Loucy (cell line): ENCODE measurements at regions not wholly inside any gene's neighbourhood (a gene's known extent, or its start where the extent isn't known, plus 50 kb on each side); places are given as distances from the start of the nearest gene placed in this dataset.

Experiments used
- H2AFZ ChIP-seq: fragments of 200-600 bp; sonication (generic); 2 replicates; pipeline ENCODE4 v1.6.0; 2016; ENCODE audit warnings: antibody characterized with exemption, mild to moderate bottlenecking, low read length, moderate library complexity
- H3F3A ChIP-seq: fragments of 200-600 bp; 2 replicates; pipeline ENCODE4 v1.6.0; 2016; ENCODE audit warnings: antibody characterized with exemption, low read depth, mild to moderate bottlenecking
- H3K27me3 ChIP-seq: fragments of 200-600 bp; sonication (generic); 2 replicates; pipeline ENCODE4 v1.6.1; 2014; ENCODE audit warnings: low read length, mild to moderate bottlenecking; ENCODE audit not compliant: insufficient read depth, poor library complexity, severe bottlenecking
- H3K36me3 ChIP-seq: fragments of 200-600 bp; sonication (generic); 2 replicates; pipeline ENCODE4 v1.6.1; 2016; ENCODE audit warnings: low read length; ENCODE audit not compliant: insufficient read depth
- H3K4me1 ChIP-seq: fragments of 200-600 bp; sonication (generic); 2 replicates; pipeline ENCODE4 v1.5.1; 2014; ENCODE audit warnings: low read length, mild to moderate bottlenecking; ENCODE audit not compliant: insufficient read depth, poor library complexity, severe bottlenecking
- H3K4me2 ChIP-seq: fragments of 200-600 bp; sonication (generic); 2 replicates; pipeline ENCODE4 v1.6.0; 2014; ENCODE audit warnings: antibody characterized with exemption, low read length, low read depth, mild to moderate bottlenecking; ENCODE audit not compliant: poor library complexity, severe bottlenecking
- H3K4me3 ChIP-seq: fragments of 200-600 bp; sonication (generic); 2 replicates; pipeline ENCODE4 v1.5.1; 2014; ENCODE audit warnings: low read length, mild to moderate bottlenecking, mixed read lengths; ENCODE audit not compliant: poor library complexity, severe bottlenecking
- H3K79me2 ChIP-seq: fragments of 200-600 bp; sonication (generic); 2 replicates; pipeline ENCODE4 v1.6.1; 2014; ENCODE audit warnings: low read length; ENCODE audit not compliant: insufficient read depth
- H3K9ac ChIP-seq: fragments of 200-600 bp; sonication (generic); 2 replicates; pipeline ENCODE4 v1.6.0; 2014; ENCODE audit warnings: mild to moderate bottlenecking, low read depth, low read length, moderate library complexity; ENCODE audit not compliant: poor library complexity, severe bottlenecking
- H3K9me2 ChIP-seq: fragments of 200-600 bp; sonication (generic); replicated peaks from 2 replicates; pipeline ENCODE4 v1.6.1; 2016; ENCODE audit warnings: low read depth, low read length, mixed read lengths
- H3K9me3 ChIP-seq: fragments of 200-600 bp; sonication (generic); 2 replicates; pipeline ENCODE4 v1.6.1; 2014; ENCODE audit warnings: mild to moderate bottlenecking, antibody characterized with exemption, low read length, low read depth; ENCODE audit not compliant: insufficient read depth
- H4K20me1 ChIP-seq: fragments of 200-600 bp; sonication (generic); 2 replicates; pipeline ENCODE4 v1.6.0; 2014; ENCODE audit warnings: antibody characterized with exemption, low read length, mild to moderate bottlenecking; ENCODE audit not compliant: insufficient read depth, poor library complexity, severe bottlenecking
- CTCF ChIP-seq: fragments of 200-600 bp; sonication (generic); conservative IDR thresholded peaks from 2 replicates; pipeline ENCODE4 v1.5.1; 2014; ENCODE audit warnings: mild to moderate bottlenecking, antibody characterized with exemption, low read length
- EZH2phosphoT487 ChIP-seq: fragments of 200-600 bp; IDR thresholded peaks from 2 replicates; pipeline ENCODE4 v1.6.1; 2018; ENCODE audit warnings: antibody characterized with exemption, mild to moderate bottlenecking, moderate library complexity, borderline replicate concordance

GRCh38 chr1:184287001-184287400 lies 99.8 kb upstream of the C1orf21 start:
- Histone ChIP-seq H3F3A (no peaks in the 10 kb centered on the region), H3K9me3 (peaks cover 16% of the 10 kb centered on the region; the same call in 1 of the 2 replicates)

GRCh38 chr1:184289825-184290550 lies 96.8 kb upstream of the C1orf21 start:
- no peak overlapping the region for H3K4me2 ChIP-seq
- H3K79me2 ChIP-seq: no peaks in the 10 kb centered on the region
- no peaks in the 10 kb centered on the region for H3K27me3 ChIP-seq
- H3K4me1 ChIP-seq: no peaks in the 10 kb centered on the region
- TF ChIP-seq CTCF: no peak
- TF ChIP-seq EZH2phosphoT487: no peak
- no peaks in the 10 kb centered on the region for H3K9me2 ChIP-seq
- no peaks in the 10 kb centered on the region for H4K20me1 ChIP-seq
- H3K9ac ChIP-seq: no peak overlapping the region
- H3K36me3 ChIP-seq: no peaks in the 10 kb centered on the region
- no peak overlapping the region for H2AFZ ChIP-seq
- peaks cover 16% of the 10 kb centered on the region; the same call in 1 of the 2 replicates for H3K9me3 ChIP-seq
- H3K4me3 ChIP-seq: no peak overlapping the region
- H3F3A ChIP-seq: no peaks in the 10 kb centered on the region

More at GRCh38 chr1:184287001-184287400, 99.8 kb upstream of the C1orf21 start:
- H3K36me3 ChIP-seq: no peaks in the 10 kb centered on the region
- no peak overlapping the region for H2AFZ ChIP-seq
- no peaks in the 10 kb centered on the region for H3K27me3 ChIP-seq
- H3K4me2 ChIP-seq: no peak overlapping the region
- no peak overlapping the region for H3K4me3 ChIP-seq
- TF ChIP-seq CTCF (no peak), EZH2phosphoT487 (no peak)
- no peak overlapping the region for H3K9ac ChIP-seq
- H3K79me2 ChIP-seq: no peaks in the 10 kb centered on the region
- H3K9me2 ChIP-seq: no peaks in the 10 kb centered on the region
- no peaks in the 10 kb centered on the region for H3K4me1 ChIP-seq
- H4K20me1 ChIP-seq: no peaks in the 10 kb centered on the region

- H3K9ac ChIP-seq: no peak overlapping the region
- H3K4me3 ChIP-seq: no peak overlapping the region
- H3K4me1 ChIP-seq: peaks cover 4% of the 10 kb centered on the region
- H3K79me2 ChIP-seq: no peaks in the 10 kb centered on the region
- H4K20me1 ChIP-seq: no peaks in the 10 kb centered on the region
- H3K4me2 ChIP-seq: no peak overlapping the region
- TF ChIP-seq EZH2phosphoT487 (no peak), CTCF (no peak)
- H3K27me3 ChIP-seq: no peaks in the 10 kb centered on the region
- H2AFZ ChIP-seq: no peak overlapping the region
- peaks cover 16% of the 10 kb centered on the region; the same call in 1 of the 2 replicates for H3K9me3 ChIP-seq
- no peaks in the 10 kb centered on the region for H3F3A ChIP-seq
- no peaks in the 10 kb centered on the region for H3K9me2 ChIP-seq
- H3K36me3 ChIP-seq: no peaks in the 10 kb centered on the region
Measured at GRCh38 chr1:184291701-184292100, 95.1 kb upstream of the C1orf21 start.
